ENCODE measurements at regions not wholly inside any gene's neighbourhood (a gene's known extent, or its start where the extent isn't known, plus 50 kb on each side); places are given as distances from the start of the nearest gene placed in this dataset.

GRCh38 chr21:43352154-43352537 is 74.8 kb downstream of the SIK1 start:
- TF ChIP-seq POLR2A (IDR thresholded peaks at IDR 0.05) = no peak
- TF ChIP-seq CTCF (IDR thresholded peaks at IDR 0.05) = no peak
- no peak for DNase-seq
- Histone ChIP-seq H3K9me3 (no peaks in the 10 kb centered on the region), H3K4me3 (no peak overlapping the region), H3K36me3 (no peaks in the 10 kb centered on the region), H3K27ac (no peak overlapping the region), H3K27me3 (no peaks in the 10 kb centered on the region), H3K4me1 (no peaks in the 10 kb centered on the region)
- intact Hi-C loops (cut with DNase I; ENCODE audit: low total_unique reads) = no loop called here

GRCh38 chr21:43351501-43352153 is 75.3 kb downstream of the SIK1 start:
- intact Hi-C loops (cut with DNase I; ENCODE audit: low total_unique reads) = no loop called here

GRCh38 chr21:43349644-43350043 is 77.3 kb downstream of the SIK1 start:
- DNase-seq = no peak
- Histone ChIP-seq H3K27me3 (no peaks in the 10 kb centered on the region), H3K36me3 (no peaks in the 10 kb centered on the region), H3K27ac (no peak overlapping the region), H3K9me3 (no peaks in the 10 kb centered on the region), H3K4me1 (no peaks in the 10 kb centered on the region), H3K4me3 (no peak overlapping the region)
- intact Hi-C loops (cut with DNase I; ENCODE audit: low total_unique reads) = no loop called here
- TF ChIP-seq POLR2A (IDR thresholded peaks at IDR 0.05) = no peak
- no peak for TF ChIP-seq CTCF (IDR thresholded peaks at IDR 0.05)

More at GRCh38 chr21:43351501-43352153, 75.3 kb downstream of the SIK1 start:
- no peak overlapping the region for H3K4me3 ChIP-seq
- no peaks in the 10 kb centered on the region for H3K27me3 ChIP-seq
- TF ChIP-seq CTCF (IDR thresholded peaks at IDR 0.05) = no peak
- no peak for TF ChIP-seq POLR2A (IDR thresholded peaks at IDR 0.05)
- H3K9me3 ChIP-seq = no peaks in the 10 kb centered on the region
- no peak for DNase-seq
- H3K4me1 ChIP-seq = no peaks in the 10 kb centered on the region
- H3K27ac ChIP-seq = no peak overlapping the region
- H3K36me3 ChIP-seq = no peaks in the 10 kb centered on the region

GRCh38 chr21:43348801-43349261 is 78.1 kb downstream of the SIK1 start:
- H3K4me3 ChIP-seq = no peak overlapping the region
- TF ChIP-seq CTCF (IDR thresholded peaks at IDR 0.05) (no peak), POLR2A (IDR thresholded peaks at IDR 0.05) (no peak)
- H3K36me3 ChIP-seq = no peaks in the 10 kb centered on the region
- no peak overlapping the region for H3K27ac ChIP-seq
- DNase-seq = no peak
- H3K4me1 ChIP-seq = no peaks in the 10 kb centered on the region
- intact Hi-C loops (cut with DNase I; ENCODE audit: low total_unique reads) = no loop called here
- H3K9me3 ChIP-seq = no peaks in the 10 kb centered on the region
- no peaks in the 10 kb centered on the region for H3K27me3 ChIP-seq

- DNase-seq = no peak
- Histone ChIP-seq H3K36me3 (no peaks in the 10 kb centered on the region), H3K4me3 (no peak overlapping the region), H3K4me1 (no peaks in the 10 kb centered on the region), H3K27ac (no peak overlapping the region), H3K9me3 (no peaks in the 10 kb centered on the region), H3K27me3 (no peaks in the 10 kb centered on the region)
- TF ChIP-seq POLR2A (IDR thresholded peaks at IDR 0.05) (no peak), CTCF (IDR thresholded peaks at IDR 0.05) (no peak)
- intact Hi-C loops (cut with DNase I; ENCODE audit: low total_unique reads) = no loop called here
Measured at GRCh38 chr21:43348170-43348766, 78.7 kb downstream of the SIK1 start.

Measured in uterus (tissue), 3 donors.